IMR-90 (cell line): ENCODE measurements at regions not wholly inside any gene's neighbourhood (a gene's known extent, or its start where the extent isn't known, plus 50 kb on each side); places are given as distances from the start of the nearest gene placed in this dataset.

Experiments used
- ATAC-seq: fragments of 200-7000 bp; cut with Tn5 transposase; 2 replicates; pipeline ENCODE4 v1.9.1; 2020; ENCODE audit warnings: low read depth, mild to moderate bottlenecking, moderate library complexity
- BruUV-seq: library from RNA; stranded (reverse); fragments of 400-500 nt; replicated peaks from 2 replicates; lab custom pipeline; 2021; lab: Mats Ljungman, UMichigan
- CTCF ChIA-PET: fragments of 300-600 bp; formaldehyde crosslinking; extraction: SDS; loops from one replicate; lab custom pipeline; 2021; ENCODE audit warnings: antibody characterized with exemption; lab: Yijun Ruan, JAX
- POLR2A ChIA-PET: fragments of 300-600 bp; sonication (Branson Sonifier 250); formaldehyde crosslinking; loops from one replicate; lab custom pipeline; 2022; ENCODE audit warnings: antibody characterized with exemption; ENCODE audit not compliant: unreplicated experiment; lab: Charles Lee
- DNase-seq: peaks from one replicate; pipeline ENCODE4 v3.0.0; 2013
- H2AFZ ChIP-seq: replicated peaks from 2 replicates; pipeline ENCODE3; 2013; ENCODE audit warnings: low read length, mild to moderate bottlenecking; ENCODE audit not compliant: poor library complexity
- H2AK5ac ChIP-seq: 2 replicates; pipeline ENCODE4 v1.6.1; 2013; ENCODE audit warnings: low read depth, low read length, inconsistent platforms
- H2AK9ac ChIP-seq: replicated peaks from 2 replicates; pipeline ENCODE3; 2013; ENCODE audit warnings: mild to moderate bottlenecking, low read depth, low read length, moderate library complexity; ENCODE audit not compliant: poor library complexity
- H2BK120ac ChIP-seq: 2 replicates; pipeline ENCODE4 v1.6.1; 2013; ENCODE audit warnings: low read depth, low read length, inconsistent platforms
- H2BK15ac ChIP-seq: 3 replicates; pipeline ENCODE4 v1.6.1; 2013; ENCODE audit warnings: low read depth, low read length, inconsistent platforms
- H2BK20ac ChIP-seq: 2 replicates; pipeline ENCODE4 v1.6.1; 2013; ENCODE audit warnings: low read depth, mild to moderate bottlenecking, inconsistent platforms, low read length, moderate library complexity
- H2BK5ac ChIP-seq: 2 replicates; pipeline ENCODE4 v1.6.1; 2013; ENCODE audit warnings: mild to moderate bottlenecking, low read depth, low read length, inconsistent platforms; ENCODE audit not compliant: poor library complexity, severe bottlenecking
- H3K14ac ChIP-seq: replicated peaks from 2 replicates; pipeline ENCODE4 v1.6.1; 2013; ENCODE audit warnings: low read depth, low read length, inconsistent platforms
- H3K18ac ChIP-seq: 2 replicates; pipeline ENCODE4 v1.6.1; 2013; ENCODE audit warnings: low read depth, low read length, control low read depth
- H3K23ac ChIP-seq: 2 replicates; pipeline ENCODE4 v1.6.1; 2013; ENCODE audit warnings: low read depth, low read length, inconsistent platforms
- H3K27ac ChIP-seq: 2 replicates; pipeline ENCODE4 v1.5.1; 2013; ENCODE audit warnings: mild to moderate bottlenecking, control low read depth, low read length; ENCODE audit not compliant: insufficient read depth
- H3K27me3 ChIP-seq: 2 replicates; pipeline ENCODE4 v1.6.1; 2013; ENCODE audit warnings: low read length; ENCODE audit not compliant: control insufficient read depth, insufficient read depth
- H3K36me3 ChIP-seq: 2 replicates; pipeline ENCODE4 v1.6.1; 2013; ENCODE audit warnings: low read length, mixed read lengths; ENCODE audit not compliant: control insufficient read depth, insufficient read depth
- H3K4ac ChIP-seq: 2 replicates; pipeline ENCODE4 v1.6.1; 2013; ENCODE audit warnings: low read depth, low read length, inconsistent platforms
- H3K4me1 ChIP-seq: 2 replicates; pipeline ENCODE4 v1.6.1; 2013; ENCODE audit warnings: low read length, mixed read lengths; ENCODE audit not compliant: control insufficient read depth, insufficient read depth
- H3K4me2 ChIP-seq: 2 replicates; pipeline ENCODE4 v1.6.1; 2013; ENCODE audit warnings: low read depth, mild to moderate bottlenecking, control low read depth, low read length, moderate library complexity
- H3K4me3 ChIP-seq: 2 replicates; pipeline ENCODE4 v1.5.1; 2013; ENCODE audit warnings: low read depth, mild to moderate bottlenecking, control low read depth, low read length, moderate library complexity; ENCODE audit not compliant: insufficient read depth
- H3K56ac ChIP-seq: 2 replicates; pipeline ENCODE4 v1.6.1; 2013; ENCODE audit warnings: low read length, inconsistent platforms; ENCODE audit not compliant: insufficient read depth; ENCODE audit errors: extremely low read depth
- H3K79me1 ChIP-seq, 2 experiments: 2 replicates each; pipeline ENCODE4 v1.6.1; 2013; ENCODE audit warnings: low read length in 2 of 2, inconsistent platforms in 1 of 2, low read depth in 1 of 2
- H3K9ac ChIP-seq: 2 replicates; pipeline ENCODE4 v1.6.1; 2013; ENCODE audit warnings: low read depth, low read length, control low read depth
- H3K9me1 ChIP-seq: 2 replicates; pipeline ENCODE4 v1.6.1; 2013; ENCODE audit warnings: low read length, inconsistent platforms; ENCODE audit not compliant: insufficient read depth
- H3K9me3 ChIP-seq: 2 replicates; pipeline ENCODE4 v1.6.1; 2013; ENCODE audit warnings: low read length; ENCODE audit not compliant: control insufficient read depth, insufficient read depth
- H4K20me1 ChIP-seq: 2 replicates; pipeline ENCODE4 v1.6.1; 2013; ENCODE audit warnings: low read length, inconsistent platforms; ENCODE audit not compliant: insufficient read depth
- H4K5ac ChIP-seq: 2 replicates; pipeline ENCODE4 v1.6.1; 2013; ENCODE audit warnings: mild to moderate bottlenecking, low read depth, low read length, control low read depth
- H4K8ac ChIP-seq, 2 experiments: 2 replicates each; pipeline ENCODE4 v1.6.1; 2013; ENCODE audit warnings: low read depth in 2 of 2, low read length in 2 of 2, control low read depth in 1 of 2, inconsistent platforms in 1 of 2
- H4K91ac ChIP-seq: 2 replicates; pipeline ENCODE4 v1.6.1; 2013; ENCODE audit warnings: low read depth, low read length, inconsistent platforms; ENCODE audit not compliant: insufficient read depth
- BHLHE40 ChIP-seq: fragments of 150-350 bp; IDR thresholded peaks from 2 replicates; pipeline ENCODE4 v1.6.1; 2016; ENCODE audit warnings: mild to moderate bottlenecking, low read depth, low read length
- CEBPB ChIP-seq: IDR thresholded peaks from 2 replicates; pipeline ENCODE4 v1.6.1; 2012; ENCODE audit warnings: low read depth, low read length, improper control_type of control experiment
- CHD1 ChIP-seq: IDR thresholded peaks from 2 replicates; pipeline ENCODE4 v1.6.1; 2012; ENCODE audit warnings: low read depth, low read length, improper control_type of control experiment
- MAFK ChIP-seq: IDR thresholded peaks from 2 replicates; pipeline ENCODE4 v1.6.1; 2012; ENCODE audit warnings: low read depth, low read length, improper control_type of control experiment
- MAZ ChIP-seq: IDR thresholded peaks from 2 replicates; pipeline ENCODE4 v1.6.1; 2012; ENCODE audit warnings: low read depth, mild to moderate bottlenecking, low read length, improper control_type of control experiment, moderate library complexity, borderline replicate concordance
- NFE2L2 ChIP-seq: fragments of 150-350 bp; IDR thresholded peaks from 2 replicates; pipeline ENCODE4 v1.6.1; 2016; ENCODE audit warnings: low read depth, mild to moderate bottlenecking, low read length
- POLR2A ChIP-seq: IDR thresholded peaks from 2 replicates; pipeline ENCODE4 v1.6.1; 2012; ENCODE audit warnings: mild to moderate bottlenecking, low read depth, low read length
- RAD21 ChIP-seq: IDR thresholded peaks from 2 replicates; pipeline ENCODE4 v1.6.1; 2012; ENCODE audit warnings: low read length, improper control_type of control experiment
- RFX5 ChIP-seq: IDR thresholded peaks from 2 replicates; pipeline ENCODE4 v1.8.0; 2012; ENCODE audit warnings: low read depth, mild to moderate bottlenecking, low read length, moderate library complexity
- SMC3 ChIP-seq: fragments of 150-350 bp; IDR thresholded peaks from 2 replicates; pipeline ENCODE4 v1.6.1; 2016; ENCODE audit warnings: low read depth, mild to moderate bottlenecking, antibody characterized with exemption, low read length, moderate library complexity
- WGBS, 2 experiments: methylation state at CpG; one replicate each; pipeline versions ENCODE4 v1.1.5 to v1.1.7; 2013; ENCODE audit warnings: missing lambda C conversion rate in 2 of 2; ENCODE audit not compliant: insufficient read length in 1 of 2; ENCODE audit errors: extremely low coverage in 2 of 2; 5-methylcytosine and 5-hydroxymethylcytosine counted together
- dilution Hi-C: fragments of 300-500 bp; cut with HindIII; formaldehyde crosslinking; loops from one replicate; pipeline ENCODE4 v1.14.3; 2018; ENCODE audit warnings: low sequenced_read_pairs; ENCODE audit not compliant: unreplicated experiment
- in situ Hi-C: fragments of 300-500 bp; cut with MboI; formaldehyde crosslinking; loops from 3 replicates; pipeline ENCODE4 v1.14.3; 2019; ENCODE audit warnings: low sequenced_read_pairs, inconsistent platforms, mixed read lengths
- intact Hi-C: fragments of 100-400 bp; cut with micrococcal nuclease; formaldehyde crosslinking; loops from 2 replicates; pipeline ENCODE4 v1.10.0; 2022
- TF ChIP-seq, protein P1 (sequence below): conservative IDR thresholded peaks from 2 replicates; pipeline ENCODE4 v1.5.1; 2012; ENCODE audit warnings: mild to moderate bottlenecking, low read depth, low read length, improper control_type of control experiment

DNA sequence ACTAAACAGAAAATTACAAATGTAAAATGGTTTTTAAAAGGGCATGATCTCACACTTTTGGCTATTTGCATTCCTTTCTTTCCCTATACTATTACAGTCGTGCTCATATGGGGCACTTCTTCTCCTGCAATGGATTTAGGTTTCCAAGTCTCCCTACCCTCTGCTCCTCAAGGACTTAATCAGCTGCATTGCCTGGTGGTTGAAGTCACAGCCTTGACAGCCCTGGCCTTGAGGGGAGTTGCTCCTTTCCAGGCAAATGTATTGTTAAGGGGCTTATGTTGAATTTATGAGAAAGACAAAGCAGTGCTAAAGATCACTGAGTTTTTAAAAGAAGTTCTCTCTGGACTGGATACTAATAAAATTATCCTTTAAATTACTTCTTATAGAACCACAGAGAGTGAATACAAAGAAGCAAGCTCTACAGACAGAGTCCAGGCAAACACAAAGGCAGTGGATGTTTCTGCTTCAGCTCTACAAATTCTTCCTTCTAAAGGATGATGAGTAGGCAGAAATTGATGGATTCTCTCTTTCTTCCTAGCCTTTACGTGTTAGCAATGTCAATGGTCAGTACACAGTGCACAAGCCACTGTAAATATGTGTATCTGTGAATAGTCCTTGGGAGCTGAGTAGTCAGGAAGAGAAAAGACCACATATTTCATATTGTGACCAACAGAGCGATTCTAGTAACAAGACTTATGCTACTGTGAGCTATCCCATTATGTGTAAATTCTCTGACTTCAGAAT lies 390.9 kb downstream of the TBC1D4 start:
- ATAC-seq: no peak

More for the DNA sequence above, 390.9 kb downstream of the TBC1D4 start:
- no peak overlapping the region for H2AK9ac ChIP-seq
- no peaks in the 10 kb centered on the region for H3K4me1 ChIP-seq
- in situ Hi-C loops: no loop called here
- H3K4ac ChIP-seq: no peak overlapping the region
- H4K20me1 ChIP-seq: no peaks in the 10 kb centered on the region
- H3K14ac ChIP-seq: no peak overlapping the region
- no peak overlapping the region for H4K91ac ChIP-seq
- no peak overlapping the region for H2BK20ac ChIP-seq
- POLR2A ChIA-PET: no interaction called here
- H3K4me3 ChIP-seq: no peak overlapping the region
- H3K9me1 ChIP-seq: no peaks in the 10 kb centered on the region
- DNase-seq: no peak
- no peak overlapping the region for H2BK5ac ChIP-seq
- no peak overlapping the region for H2AFZ ChIP-seq
- dilution Hi-C loops: no loop called here
- no peaks in the 10 kb centered on the region for H3K27me3 ChIP-seq
- H3K79me1 ChIP-seq: no peaks in the 10 kb centered on the region
- no TSS peak for BruUV-seq
- no peak overlapping the region for H3K23ac ChIP-seq
- H3K4me2 ChIP-seq: no peak overlapping the region
- H3K18ac ChIP-seq: no peak overlapping the region
- no peaks in the 10 kb centered on the region for H3K36me3 ChIP-seq
- no peak overlapping the region for H2BK15ac ChIP-seq
- no CpG with 5 or more reads among the region's 3 CpGs for WGBS, 2 experiments
- intact Hi-C loops: no loop called here
- H3K56ac ChIP-seq: no peak overlapping the region
- no peak overlapping the region for H3K9ac ChIP-seq
- H3K27ac ChIP-seq: no peak overlapping the region
- H2BK120ac ChIP-seq: no peak overlapping the region
- no peak overlapping the region for H4K5ac ChIP-seq
- CTCF ChIA-PET: no interaction called here
- H4K8ac ChIP-seq: no peak overlapping the region
- H3K9me3 ChIP-seq: no peaks in the 10 kb centered on the region
- TF ChIP-seq RAD21: no peak
- no peak for TF ChIP-seq SMC3
- no peak for TF ChIP-seq BHLHE40
- TF ChIP-seq, protein P1, sequence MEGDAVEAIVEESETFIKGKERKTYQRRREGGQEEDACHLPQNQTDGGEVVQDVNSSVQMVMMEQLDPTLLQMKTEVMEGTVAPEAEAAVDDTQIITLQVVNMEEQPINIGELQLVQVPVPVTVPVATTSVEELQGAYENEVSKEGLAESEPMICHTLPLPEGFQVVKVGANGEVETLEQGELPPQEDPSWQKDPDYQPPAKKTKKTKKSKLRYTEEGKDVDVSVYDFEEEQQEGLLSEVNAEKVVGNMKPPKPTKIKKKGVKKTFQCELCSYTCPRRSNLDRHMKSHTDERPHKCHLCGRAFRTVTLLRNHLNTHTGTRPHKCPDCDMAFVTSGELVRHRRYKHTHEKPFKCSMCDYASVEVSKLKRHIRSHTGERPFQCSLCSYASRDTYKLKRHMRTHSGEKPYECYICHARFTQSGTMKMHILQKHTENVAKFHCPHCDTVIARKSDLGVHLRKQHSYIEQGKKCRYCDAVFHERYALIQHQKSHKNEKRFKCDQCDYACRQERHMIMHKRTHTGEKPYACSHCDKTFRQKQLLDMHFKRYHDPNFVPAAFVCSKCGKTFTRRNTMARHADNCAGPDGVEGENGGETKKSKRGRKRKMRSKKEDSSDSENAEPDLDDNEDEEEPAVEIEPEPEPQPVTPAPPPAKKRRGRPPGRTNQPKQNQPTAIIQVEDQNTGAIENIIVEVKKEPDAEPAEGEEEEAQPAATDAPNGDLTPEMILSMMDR: no peak
- TF ChIP-seq RFX5: no peak
- no peak for TF ChIP-seq NFE2L2
- TF ChIP-seq POLR2A: no peak
- TF ChIP-seq MAFK: no peak
- TF ChIP-seq MAZ: no peak
- TF ChIP-seq CEBPB: no peak
- TF ChIP-seq CHD1: no peak
- no peak overlapping the region for H2AK5ac ChIP-seq
